WTC11 (cell line): ENCODE measurements at regions not wholly inside any gene's neighbourhood (a gene's known extent, or its start where the extent isn't known, plus 50 kb on each side); places are given as distances from the start of the nearest gene placed in this dataset.

Experiments
- ATAC-seq: fragments of 200-7000 bp; cut with Tn5 transposase; 2 replicates; pipeline ENCODE4 v1.10.0; 2021; ENCODE audit warnings: mild to moderate bottlenecking, moderate library complexity
- CTCF ChIA-PET: fragments of 300-600 bp; sonication (Branson Sonifier 250); formaldehyde crosslinking; loops from one replicate; lab custom pipeline; 2021; ENCODE audit warnings: antibody characterized with exemption; lab: Charles Lee
- POLR2A ChIA-PET: fragments of 350-600 bp; sonication (Branson Sonifier 250); formaldehyde crosslinking; loops from one replicate; lab custom pipeline; 2021; ENCODE audit warnings: antibody characterized with exemption; lab: Charles Lee
- DNase-seq: peaks from one replicate; pipeline ENCODE4 v3.0.0; 2021; ENCODE audit warnings: low spot score
- H3K27ac Mint-ChIP-seq: 2 replicates; pipeline ENCODE4 v1.8.0; 2021; ENCODE audit warnings: mixed read lengths
- H3K27me3 Mint-ChIP-seq: 2 replicates; pipeline ENCODE4 v1.8.0; 2021; ENCODE audit warnings: low read depth, mild to moderate bottlenecking, moderate library complexity, mixed read lengths
- H3K36me3 Mint-ChIP-seq: 2 replicates; pipeline ENCODE4 v1.8.0; 2021; ENCODE audit warnings: mixed read lengths
- H3K4me1 Mint-ChIP-seq: 2 replicates; pipeline ENCODE4 v1.8.0; 2022; ENCODE audit warnings: mixed read lengths
- H3K4me3 Mint-ChIP-seq: 2 replicates; pipeline ENCODE4 v1.8.0; 2021; ENCODE audit warnings: mild to moderate bottlenecking, moderate library complexity, mixed read lengths
- H3K9me3 Mint-ChIP-seq: 2 replicates; pipeline ENCODE4 v1.8.0; 2021; ENCODE audit warnings: mixed read lengths
- CREM ChIP-seq: sonication (generic); formaldehyde crosslinking; IDR thresholded peaks from 2 replicates; pipeline ENCODE4 v1.8.1; 2022; ENCODE audit warnings: mild to moderate bottlenecking, missing genetic modification reagents, moderate library complexity
- ELF4 ChIP-seq: sonication (generic); formaldehyde crosslinking; IDR thresholded peaks from 2 replicates; pipeline ENCODE4 v1.8.1; 2022; ENCODE audit warnings: low read depth, mild to moderate bottlenecking, moderate library complexity, missing genetic modification reagents
- ESRRA ChIP-seq: sonication (generic); formaldehyde crosslinking; IDR thresholded peaks from 2 replicates; pipeline ENCODE4 v1.8.1; 2022; ENCODE audit warnings: mild to moderate bottlenecking, missing genetic modification reagents, borderline replicate concordance
- FOXP1 ChIP-seq: sonication (generic); formaldehyde crosslinking; IDR thresholded peaks from 2 replicates; pipeline ENCODE4 v1.8.0; 2022; ENCODE audit warnings: missing genetic modification reagents, mild to moderate bottlenecking, moderate library complexity, borderline replicate concordance
- GTF2I ChIP-seq: fragments of 250-450 bp; sonication (Bioruptor Pico); conservative IDR thresholded peaks from 2 replicates; pipeline ENCODE4 v1.4.0; 2021; ENCODE audit warnings: mild to moderate bottlenecking
- JAZF1 ChIP-seq: fragments of 250-450 bp; sonication (Bioruptor Pico); IDR thresholded peaks from 2 replicates; pipeline ENCODE4 v1.9.0; 2021; ENCODE audit warnings: moderate library complexity, mild to moderate bottlenecking, inconsistent platforms
- MYBL2 ChIP-seq: sonication (generic); formaldehyde crosslinking; IDR thresholded peaks from 2 replicates; pipeline ENCODE4 v1.8.1; 2023; ENCODE audit warnings: mild to moderate bottlenecking, moderate library complexity, missing genetic modification reagents
- NFE2L1 ChIP-seq: sonication (generic); formaldehyde crosslinking; IDR thresholded peaks from 2 replicates; pipeline ENCODE4 v1.8.1; 2023; ENCODE audit warnings: missing genetic modification reagents
- ZNF121 ChIP-seq: sonication (generic); formaldehyde crosslinking; IDR thresholded peaks from 2 replicates; pipeline ENCODE4 v1.8.0; 2023; ENCODE audit warnings: missing genetic modification reagents
- ZNF219 ChIP-seq: sonication (generic); formaldehyde crosslinking; IDR thresholded peaks from 2 replicates; pipeline ENCODE4 v1.8.0; 2023; ENCODE audit warnings: missing genetic modification reagents, mild to moderate bottlenecking, borderline replicate concordance
- ZNF671 ChIP-seq: fragments of 250-450 bp; sonication (Bioruptor Pico); IDR thresholded peaks from 2 replicates; pipeline ENCODE4 v1.8.0; 2021; ENCODE audit warnings: mild to moderate bottlenecking
- TF ChIP-seq, protein P1 (sequence below): sonication (generic); formaldehyde crosslinking; IDR thresholded peaks from 2 replicates; pipeline ENCODE4 v1.8.1; 2023; ENCODE audit warnings: mild to moderate bottlenecking, missing genetic modification reagents, moderate library complexity
- TF ChIP-seq, protein P2 (sequence below): sonication (generic); formaldehyde crosslinking; conservative IDR thresholded peaks from 2 replicates; pipeline ENCODE4 v1.8.1; 2022; ENCODE audit warnings: mild to moderate bottlenecking, missing genetic modification reagents
- TF ChIP-seq, protein P3 (sequence below): sonication (generic); formaldehyde crosslinking; IDR thresholded peaks from 2 replicates; pipeline ENCODE4 v1.8.0; 2023; ENCODE audit warnings: mild to moderate bottlenecking, missing genetic modification reagents
- TF ChIP-seq, protein P4 (sequence below): sonication (generic); formaldehyde crosslinking; IDR thresholded peaks from 2 replicates; pipeline ENCODE4 v1.8.0; 2023; ENCODE audit warnings: missing genetic modification reagents
- TF ChIP-seq, protein P5 (sequence below): sonication (generic); formaldehyde crosslinking; IDR thresholded peaks from 2 replicates; pipeline ENCODE4 v1.8.0; 2022; ENCODE audit warnings: missing genetic modification reagents
- TF ChIP-seq, protein P6 (sequence below): sonication (generic); formaldehyde crosslinking; IDR thresholded peaks from 2 replicates; pipeline ENCODE4 v1.8.1; 2022; ENCODE audit warnings: mild to moderate bottlenecking, missing genetic modification reagents, moderate library complexity, borderline replicate concordance
- TF ChIP-seq, protein P7 (sequence below): sonication (generic); formaldehyde crosslinking; IDR thresholded peaks from 2 replicates; pipeline ENCODE4 v1.8.1; 2023; ENCODE audit warnings: mild to moderate bottlenecking, missing genetic modification reagents, moderate library complexity

DNA sequence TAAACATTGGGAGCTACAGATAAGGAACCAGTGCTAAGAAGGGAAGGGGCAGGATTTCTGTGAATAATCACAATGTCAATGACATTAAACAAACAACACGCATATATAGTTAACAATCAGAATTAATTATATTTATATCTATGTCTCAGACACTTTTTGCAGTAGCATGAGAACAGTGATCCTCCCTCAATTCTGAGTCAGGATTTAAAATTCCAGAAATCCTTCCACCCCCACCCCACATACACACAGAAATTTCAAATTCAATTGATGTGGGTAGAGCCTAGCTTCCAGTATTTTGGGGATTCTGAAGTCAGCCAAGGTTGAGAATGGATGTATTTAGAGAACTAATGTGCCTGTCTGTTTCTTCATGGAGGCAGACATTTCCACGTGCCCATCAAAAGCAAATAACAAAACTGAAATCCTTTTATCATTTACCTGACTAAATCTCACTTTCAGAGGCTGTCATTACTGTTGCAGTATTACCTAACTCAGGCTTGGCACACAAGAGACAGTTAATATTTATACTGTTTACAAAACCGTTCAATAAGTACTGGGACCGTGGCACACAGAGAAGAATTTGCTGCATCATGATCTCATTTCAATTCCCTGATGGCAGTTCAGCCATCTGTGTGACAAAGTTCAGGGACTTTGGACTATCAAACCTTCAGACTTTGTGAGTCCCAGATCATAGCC lies 116.6 kb upstream of the PALS2 start:
- ChIA-PET POLR2A (no interaction called here), CTCF (interaction anchor here (1.1 kb wide), 1 partner anchor 138 kb away, joined by 3 read pairs; no protein-coding TSS in a partner anchor)
- Mint-ChIP-seq H3K27ac (no peak overlapping the region), H3K4me1 (peaks cover 8% of the 10 kb centered on the region), H3K27me3 (peaks cover 16% of the 10 kb centered on the region), H3K4me3 (no peak overlapping the region), H3K9me3 (no peaks in the 10 kb centered on the region), H3K36me3 (no peaks in the 10 kb centered on the region)
- TF ChIP-seq JAZF1 (CRISPR knock-in tag) (no peak), ZNF671 (CRISPR knock-in tag) (no peak), CREM (CRISPR knock-in tag) (no peak), ZNF219 (CRISPR knock-in tag) (no peak), FOXP1 (no peak), MYBL2 (CRISPR knock-in tag) (no peak), GTF2I (CRISPR knock-in tag) (no peak), ESRRA (CRISPR knock-in tag) (no peak)
- TF ChIP-seq, protein P1, sequence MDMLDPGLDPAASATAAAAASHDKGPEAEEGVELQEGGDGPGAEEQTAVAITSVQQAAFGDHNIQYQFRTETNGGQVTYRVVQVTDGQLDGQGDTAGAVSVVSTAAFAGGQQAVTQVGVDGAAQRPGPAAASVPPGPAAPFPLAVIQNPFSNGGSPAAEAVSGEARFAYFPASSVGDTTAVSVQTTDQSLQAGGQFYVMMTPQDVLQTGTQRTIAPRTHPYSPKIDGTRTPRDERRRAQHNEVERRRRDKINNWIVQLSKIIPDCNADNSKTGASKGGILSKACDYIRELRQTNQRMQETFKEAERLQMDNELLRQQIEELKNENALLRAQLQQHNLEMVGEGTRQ (CRISPR knock-in tag): no peak
- TF ChIP-seq, protein P2, sequence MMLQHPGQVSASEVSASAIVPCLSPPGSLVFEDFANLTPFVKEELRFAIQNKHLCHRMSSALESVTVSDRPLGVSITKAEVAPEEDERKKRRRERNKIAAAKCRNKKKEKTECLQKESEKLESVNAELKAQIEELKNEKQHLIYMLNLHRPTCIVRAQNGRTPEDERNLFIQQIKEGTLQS: no peak
- no peak for DNase-seq
- no peak for ATAC-seq

DNA sequence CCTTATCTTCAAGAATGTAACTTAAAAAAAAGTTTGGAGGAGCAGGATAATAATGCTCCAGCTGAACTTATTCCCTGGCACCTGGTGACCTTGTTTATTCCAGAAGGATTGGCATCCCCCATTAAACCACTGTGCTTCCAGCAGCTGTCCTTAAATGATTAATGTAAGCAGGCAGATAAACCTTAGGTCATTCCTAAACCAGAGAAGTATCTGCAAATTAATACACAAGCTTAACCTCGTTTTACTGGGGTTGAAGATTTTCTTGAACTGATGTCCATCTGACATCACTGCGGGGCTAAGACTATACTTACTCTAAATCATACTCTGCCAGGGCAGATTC lies 116.1 kb upstream of the PALS2 start:
- ATAC-seq: no peak
- no peak overlapping the region for H3K4me3 Mint-ChIP-seq

More for the DNA sequence above, 116.1 kb upstream of the PALS2 start:
- ChIA-PET POLR2A (no interaction called here), CTCF (no interaction called here)
- no peak overlapping the region for H3K27ac Mint-ChIP-seq
- peaks cover 14% of the 10 kb centered on the region for H3K27me3 Mint-ChIP-seq
- H3K36me3 Mint-ChIP-seq: no peaks in the 10 kb centered on the region
- H3K4me1 Mint-ChIP-seq: peaks cover 8% of the 10 kb centered on the region
- H3K9me3 Mint-ChIP-seq: no peaks in the 10 kb centered on the region
- TF ChIP-seq, protein P3, sequence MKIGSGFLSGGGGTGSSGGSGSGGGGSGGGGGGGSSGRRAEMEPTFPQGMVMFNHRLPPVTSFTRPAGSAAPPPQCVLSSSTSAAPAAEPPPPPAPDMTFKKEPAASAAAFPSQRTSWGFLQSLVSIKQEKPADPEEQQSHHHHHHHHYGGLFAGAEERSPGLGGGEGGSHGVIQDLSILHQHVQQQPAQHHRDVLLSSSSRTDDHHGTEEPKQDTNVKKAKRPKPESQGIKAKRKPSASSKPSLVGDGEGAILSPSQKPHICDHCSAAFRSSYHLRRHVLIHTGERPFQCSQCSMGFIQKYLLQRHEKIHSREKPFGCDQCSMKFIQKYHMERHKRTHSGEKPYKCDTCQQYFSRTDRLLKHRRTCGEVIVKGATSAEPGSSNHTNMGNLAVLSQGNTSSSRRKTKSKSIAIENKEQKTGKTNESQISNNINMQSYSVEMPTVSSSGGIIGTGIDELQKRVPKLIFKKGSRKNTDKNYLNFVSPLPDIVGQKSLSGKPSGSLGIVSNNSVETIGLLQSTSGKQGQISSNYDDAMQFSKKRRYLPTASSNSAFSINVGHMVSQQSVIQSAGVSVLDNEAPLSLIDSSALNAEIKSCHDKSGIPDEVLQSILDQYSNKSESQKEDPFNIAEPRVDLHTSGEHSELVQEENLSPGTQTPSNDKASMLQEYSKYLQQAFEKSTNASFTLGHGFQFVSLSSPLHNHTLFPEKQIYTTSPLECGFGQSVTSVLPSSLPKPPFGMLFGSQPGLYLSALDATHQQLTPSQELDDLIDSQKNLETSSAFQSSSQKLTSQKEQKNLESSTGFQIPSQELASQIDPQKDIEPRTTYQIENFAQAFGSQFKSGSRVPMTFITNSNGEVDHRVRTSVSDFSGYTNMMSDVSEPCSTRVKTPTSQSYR (CRISPR knock-in tag): no peak
- TF ChIP-seq NFE2L1 (CRISPR knock-in tag) (no peak), ZNF121 (no peak), ELF4 (CRISPR knock-in tag) (no peak)
- TF ChIP-seq, protein P4, sequence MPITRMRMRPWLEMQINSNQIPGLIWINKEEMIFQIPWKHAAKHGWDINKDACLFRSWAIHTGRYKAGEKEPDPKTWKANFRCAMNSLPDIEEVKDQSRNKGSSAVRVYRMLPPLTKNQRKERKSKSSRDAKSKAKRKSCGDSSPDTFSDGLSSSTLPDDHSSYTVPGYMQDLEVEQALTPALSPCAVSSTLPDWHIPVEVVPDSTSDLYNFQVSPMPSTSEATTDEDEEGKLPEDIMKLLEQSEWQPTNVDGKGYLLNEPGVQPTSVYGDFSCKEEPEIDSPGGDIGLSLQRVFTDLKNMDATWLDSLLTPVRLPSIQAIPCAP (CRISPR knock-in tag): no peak
- TF ChIP-seq, protein P5, sequence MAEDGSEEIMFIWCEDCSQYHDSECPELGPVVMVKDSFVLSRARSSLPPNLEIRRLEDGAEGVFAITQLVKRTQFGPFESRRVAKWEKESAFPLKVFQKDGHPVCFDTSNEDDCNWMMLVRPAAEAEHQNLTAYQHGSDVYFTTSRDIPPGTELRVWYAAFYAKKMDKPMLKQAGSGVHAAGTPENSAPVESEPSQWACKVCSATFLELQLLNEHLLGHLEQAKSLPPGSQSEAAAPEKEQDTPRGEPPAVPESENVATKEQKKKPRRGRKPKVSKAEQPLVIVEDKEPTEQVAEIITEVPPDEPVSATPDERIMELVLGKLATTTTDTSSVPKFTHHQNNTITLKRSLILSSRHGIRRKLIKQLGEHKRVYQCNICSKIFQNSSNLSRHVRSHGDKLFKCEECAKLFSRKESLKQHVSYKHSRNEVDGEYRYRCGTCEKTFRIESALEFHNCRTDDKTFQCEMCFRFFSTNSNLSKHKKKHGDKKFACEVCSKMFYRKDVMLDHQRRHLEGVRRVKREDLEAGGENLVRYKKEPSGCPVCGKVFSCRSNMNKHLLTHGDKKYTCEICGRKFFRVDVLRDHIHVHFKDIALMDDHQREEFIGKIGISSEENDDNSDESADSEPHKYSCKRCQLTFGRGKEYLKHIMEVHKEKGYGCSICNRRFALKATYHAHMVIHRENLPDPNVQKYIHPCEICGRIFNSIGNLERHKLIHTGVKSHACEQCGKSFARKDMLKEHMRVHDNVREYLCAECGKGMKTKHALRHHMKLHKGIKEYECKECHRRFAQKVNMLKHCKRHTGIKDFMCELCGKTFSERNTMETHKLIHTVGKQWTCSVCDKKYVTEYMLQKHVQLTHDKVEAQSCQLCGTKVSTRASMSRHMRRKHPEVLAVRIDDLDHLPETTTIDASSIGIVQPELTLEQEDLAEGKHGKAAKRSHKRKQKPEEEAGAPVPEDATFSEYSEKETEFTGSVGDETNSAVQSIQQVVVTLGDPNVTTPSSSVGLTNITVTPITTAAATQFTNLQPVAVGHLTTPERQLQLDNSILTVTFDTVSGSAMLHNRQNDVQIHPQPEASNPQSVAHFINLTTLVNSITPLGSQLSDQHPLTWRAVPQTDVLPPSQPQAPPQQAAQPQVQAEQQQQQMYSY: no peak
- TF ChIP-seq, protein P6, sequence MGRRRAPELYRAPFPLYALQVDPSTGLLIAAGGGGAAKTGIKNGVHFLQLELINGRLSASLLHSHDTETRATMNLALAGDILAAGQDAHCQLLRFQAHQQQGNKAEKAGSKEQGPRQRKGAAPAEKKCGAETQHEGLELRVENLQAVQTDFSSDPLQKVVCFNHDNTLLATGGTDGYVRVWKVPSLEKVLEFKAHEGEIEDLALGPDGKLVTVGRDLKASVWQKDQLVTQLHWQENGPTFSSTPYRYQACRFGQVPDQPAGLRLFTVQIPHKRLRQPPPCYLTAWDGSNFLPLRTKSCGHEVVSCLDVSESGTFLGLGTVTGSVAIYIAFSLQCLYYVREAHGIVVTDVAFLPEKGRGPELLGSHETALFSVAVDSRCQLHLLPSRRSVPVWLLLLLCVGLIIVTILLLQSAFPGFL: no peak
- TF ChIP-seq, protein P7, sequence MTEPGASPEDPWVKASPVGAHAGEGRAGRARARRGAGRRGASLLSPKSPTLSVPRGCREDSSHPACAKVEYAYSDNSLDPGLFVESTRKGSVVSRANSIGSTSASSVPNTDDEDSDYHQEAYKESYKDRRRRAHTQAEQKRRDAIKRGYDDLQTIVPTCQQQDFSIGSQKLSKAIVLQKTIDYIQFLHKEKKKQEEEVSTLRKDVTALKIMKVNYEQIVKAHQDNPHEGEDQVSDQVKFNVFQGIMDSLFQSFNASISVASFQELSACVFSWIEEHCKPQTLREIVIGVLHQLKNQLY (CRISPR knock-in tag): no peak
- DNase-seq: no peak
